PC-3 (cell line): ENCODE measurements at regions not wholly inside any gene's neighbourhood (a gene's known extent, or its start where the extent isn't known, plus 50 kb on each side); places are given as distances from the start of the nearest gene placed in this dataset.

Experiments used
- ATAC-seq: fragments of 200-7000 bp; cut with Tn5 transposase; 2 replicates; pipeline ENCODE4 v1.9.1; 2020; ENCODE audit warnings: mild to moderate bottlenecking, moderate library complexity
- BruUV-seq: library from RNA; stranded (reverse); fragments of 400-500 nt; replicated peaks from 2 replicates; lab custom pipeline; 2021; lab: Mats Ljungman, UMichigan
- CTCF ChIA-PET: fragments of 300-600 bp; sonication (Branson Sonifier 250); formaldehyde crosslinking; loops from one replicate; lab custom pipeline; 2022; ENCODE audit warnings: antibody characterized with exemption; lab: Charles Lee
- POLR2A ChIA-PET: fragments of 300-600 bp; sonication (Branson Sonifier 250); formaldehyde crosslinking; loops from one replicate; lab custom pipeline; 2022; ENCODE audit warnings: antibody characterized with exemption; ENCODE audit not compliant: unreplicated experiment; lab: Charles Lee
- DNase-seq: peaks from one replicate; pipeline ENCODE4 v3.0.0-alpha.2; 2015
- H2AFZ ChIP-seq: fragments of 300-600 bp; sonication (generic); 2 replicates; pipeline ENCODE4 v1.6.0; 2016; ENCODE audit warnings: antibody characterized with exemption, low read length
- H3F3A ChIP-seq: fragments of 300-600 bp; sonication (generic); one replicate; pipeline ENCODE4 v1.6.0; 2017; ENCODE audit warnings: antibody characterized with exemption, low read length, control low read depth, mild to moderate bottlenecking; ENCODE audit not compliant: unreplicated experiment
- H3K27ac ChIP-seq: fragments of 300-600 bp; sonication (generic); 2 replicates; pipeline ENCODE4 v1.5.1; 2016; ENCODE audit warnings: mild to moderate bottlenecking, low read length
- H3K27me3 ChIP-seq: fragments of 300-600 bp; sonication (generic); 2 replicates; pipeline ENCODE4 v1.6.1; 2016; ENCODE audit warnings: low read length, mixed read lengths
- H3K36me3 ChIP-seq: fragments of 300-600 bp; sonication (generic); 2 replicates; pipeline ENCODE4 v1.6.1; 2016; ENCODE audit warnings: low read depth, mixed run types, low read length, mixed read lengths
- H3K4me1 ChIP-seq: fragments of 300-600 bp; sonication (generic); 2 replicates; pipeline ENCODE4 v1.5.1; 2016; ENCODE audit warnings: low read length; ENCODE audit not compliant: insufficient read depth
- H3K4me2 ChIP-seq: fragments of 300-600 bp; sonication (generic); 2 replicates; pipeline ENCODE4 v1.6.0; 2016; ENCODE audit warnings: low read length
- H3K4me3 ChIP-seq: fragments of 300-600 bp; sonication (generic); 2 replicates; pipeline ENCODE4 v1.5.1; 2016; ENCODE audit warnings: mild to moderate bottlenecking, low read length, mixed read lengths
- H3K79me2 ChIP-seq: fragments of 300-600 bp; sonication (generic); 2 replicates; pipeline ENCODE4 v1.6.1; 2017; ENCODE audit warnings: low read length, mixed read lengths
- H3K9ac ChIP-seq: fragments of 300-600 bp; sonication (generic); 2 replicates; pipeline ENCODE4 v1.6.0; 2016; ENCODE audit warnings: mild to moderate bottlenecking, low read length
- H3K9me2 ChIP-seq: fragments of 300-600 bp; sonication (generic); replicated peaks from 2 replicates; pipeline ENCODE4 v1.6.1; 2016; ENCODE audit warnings: mixed run types, low read length, mixed read lengths
- H3K9me3 ChIP-seq: fragments of 300-600 bp; sonication (generic); 2 replicates; pipeline ENCODE4 v1.6.1; 2016; ENCODE audit warnings: low read length, mixed read lengths
- H4K20me1 ChIP-seq: fragments of 300-600 bp; sonication (generic); 2 replicates; pipeline ENCODE4 v1.6.1; 2016; ENCODE audit warnings: low read length, mixed read lengths
- EZH2 ChIP-seq: fragments of 300-600 bp; sonication (generic); IDR thresholded peaks from one replicate; pipeline ENCODE4 v1.6.1; 2017; ENCODE audit warnings: antibody characterized with exemption, mild to moderate bottlenecking, low read length; ENCODE audit not compliant: unreplicated experiment
- EZH2phosphoT487 ChIP-seq: fragments of 300-600 bp; sonication (generic); IDR thresholded peaks from 2 replicates; pipeline ENCODE4 v1.6.1; 2018; ENCODE audit warnings: mild to moderate bottlenecking, antibody characterized with exemption, low read length, borderline replicate concordance
- intact Hi-C: fragments of 100-400 bp; cut with micrococcal nuclease; formaldehyde crosslinking; loops from 2 replicates; pipeline ENCODE4 v1.9.0; 2023
- TF ChIP-seq, protein P1 (sequence below): fragments of 300-600 bp; sonication (generic); conservative IDR thresholded peaks from 2 replicates; pipeline ENCODE4 v1.5.1; 2017; ENCODE audit warnings: antibody characterized with exemption, low read depth, mild to moderate bottlenecking, low read length

GRCh38 chr19:31894451-31894850 lies 451.0 kb upstream of the ZNF507 start:
- POLR2A ChIA-PET: no interaction called here
- no peak for DNase-seq
- Histone ChIP-seq H3K79me2 (no peaks in the 10 kb centered on the region), H3K4me2 (no peak overlapping the region), H4K20me1 (no peaks in the 10 kb centered on the region), H3F3A (no peaks in the 10 kb centered on the region), H3K9me3 (no peaks in the 10 kb centered on the region), H3K27me3 (no peaks in the 10 kb centered on the region), H3K4me1 (no peaks in the 10 kb centered on the region), H3K36me3 (no peaks in the 10 kb centered on the region), H3K4me3 (no peak overlapping the region), H3K9me2 (no peaks in the 10 kb centered on the region), H2AFZ (no peak overlapping the region), H3K27ac (no peak overlapping the region), H3K9ac (no peak overlapping the region)
- CTCF ChIA-PET: no interaction called here
- no peak for ATAC-seq
- no peak for TF ChIP-seq EZH2phosphoT487
- no peak for TF ChIP-seq EZH2
- TF ChIP-seq, protein P1, sequence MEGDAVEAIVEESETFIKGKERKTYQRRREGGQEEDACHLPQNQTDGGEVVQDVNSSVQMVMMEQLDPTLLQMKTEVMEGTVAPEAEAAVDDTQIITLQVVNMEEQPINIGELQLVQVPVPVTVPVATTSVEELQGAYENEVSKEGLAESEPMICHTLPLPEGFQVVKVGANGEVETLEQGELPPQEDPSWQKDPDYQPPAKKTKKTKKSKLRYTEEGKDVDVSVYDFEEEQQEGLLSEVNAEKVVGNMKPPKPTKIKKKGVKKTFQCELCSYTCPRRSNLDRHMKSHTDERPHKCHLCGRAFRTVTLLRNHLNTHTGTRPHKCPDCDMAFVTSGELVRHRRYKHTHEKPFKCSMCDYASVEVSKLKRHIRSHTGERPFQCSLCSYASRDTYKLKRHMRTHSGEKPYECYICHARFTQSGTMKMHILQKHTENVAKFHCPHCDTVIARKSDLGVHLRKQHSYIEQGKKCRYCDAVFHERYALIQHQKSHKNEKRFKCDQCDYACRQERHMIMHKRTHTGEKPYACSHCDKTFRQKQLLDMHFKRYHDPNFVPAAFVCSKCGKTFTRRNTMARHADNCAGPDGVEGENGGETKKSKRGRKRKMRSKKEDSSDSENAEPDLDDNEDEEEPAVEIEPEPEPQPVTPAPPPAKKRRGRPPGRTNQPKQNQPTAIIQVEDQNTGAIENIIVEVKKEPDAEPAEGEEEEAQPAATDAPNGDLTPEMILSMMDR: no peak
- no TSS peak for BruUV-seq
- intact Hi-C loops: no loop called here

DNA sequence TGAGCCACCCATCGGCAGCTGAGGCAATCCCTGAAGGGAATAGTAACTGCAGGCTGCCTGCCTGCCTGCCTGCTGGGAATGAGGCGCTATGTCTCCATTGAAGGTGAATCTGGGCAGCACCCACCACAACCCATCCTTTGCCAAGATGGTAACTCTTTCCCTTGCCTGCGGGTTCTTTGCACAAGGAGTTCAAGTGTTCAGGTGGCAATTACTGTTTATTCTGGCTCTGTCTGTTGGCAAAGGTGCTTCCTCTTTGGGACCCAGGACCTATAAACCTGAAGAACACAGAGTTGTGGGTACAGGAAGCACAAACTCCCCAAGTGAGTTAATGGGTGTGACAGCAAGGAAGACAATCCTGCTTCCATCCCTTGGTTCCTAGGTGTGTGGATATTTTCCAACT lies 448.1 kb upstream of the ZNF507 start:
- intact Hi-C loops: no loop called here
- DNase-seq (no peak), ATAC-seq (no peak)
- no peaks in the 10 kb centered on the region for H3K9me2 ChIP-seq
- no peaks in the 10 kb centered on the region for H4K20me1 ChIP-seq
- no peaks in the 10 kb centered on the region for H3K9me3 ChIP-seq
- BruUV-seq: no TSS peak
- ChIA-PET CTCF (no interaction called here), POLR2A (no interaction called here)
- no peaks in the 10 kb centered on the region for H3K79me2 ChIP-seq
- no peak overlapping the region for H3K4me2 ChIP-seq
- no peaks in the 10 kb centered on the region for H3K4me1 ChIP-seq
- no peaks in the 10 kb centered on the region for H3K27me3 ChIP-seq
- no peaks in the 10 kb centered on the region for H3F3A ChIP-seq
- no peak overlapping the region for H3K27ac ChIP-seq
- H2AFZ ChIP-seq: no peak overlapping the region
- H3K36me3 ChIP-seq: no peaks in the 10 kb centered on the region
- no peak for TF ChIP-seq EZH2phosphoT487
- TF ChIP-seq, protein P1: no peak
- no peak for TF ChIP-seq EZH2
- H3K9ac ChIP-seq: no peak overlapping the region
- H3K4me3 ChIP-seq: no peak overlapping the region

GRCh38 chr19:31900991-31901390 lies 444.4 kb upstream of the ZNF507 start:
- intact Hi-C loops: no loop called here

More at GRCh38 chr19:31900991-31901390, 444.4 kb upstream of the ZNF507 start:
- Histone ChIP-seq H3K9me2 (no peaks in the 10 kb centered on the region), H2AFZ (no peak overlapping the region), H3K27me3 (no peaks in the 10 kb centered on the region), H3K4me2 (no peak overlapping the region), H3K4me3 (no peak overlapping the region), H3F3A (no peaks in the 10 kb centered on the region), H3K9me3 (no peaks in the 10 kb centered on the region), H3K79me2 (no peaks in the 10 kb centered on the region), H3K27ac (no peak overlapping the region), H3K4me1 (no peaks in the 10 kb centered on the region), H4K20me1 (no peaks in the 10 kb centered on the region), H3K36me3 (no peaks in the 10 kb centered on the region), H3K9ac (no peak overlapping the region)
- CTCF ChIA-PET: no interaction called here
- TF ChIP-seq, protein P1: no peak
- TF ChIP-seq EZH2 (no peak), EZH2phosphoT487 (no peak)
- ATAC-seq: no peak
- POLR2A ChIA-PET: no interaction called here
- BruUV-seq: no TSS peak
- no peak for DNase-seq
